HepG2 (cell line): ENCODE measurements at regions not wholly inside any gene's neighbourhood (a gene's known extent, or its start where the extent isn't known, plus 50 kb on each side); places are given as distances from the start of the nearest gene placed in this dataset.

Experiments
- ATAC-seq: fragments of 200-7000 bp; cut with Tn5 transposase; 3 replicates; pipeline ENCODE4 v1.9.1; 2020; ENCODE audit warnings: mild to moderate bottlenecking, moderate library complexity
- BruUV-seq: library from RNA; stranded (reverse); fragments of 400-500 nt; replicated peaks from 2 replicates; lab custom pipeline; 2021; lab: Mats Ljungman, UMichigan
- CTCF ChIA-PET: fragments of 300-600 bp; formaldehyde crosslinking; extraction: SDS; loops from one replicate; lab custom pipeline; 2021; ENCODE audit warnings: low total read pairs, inconsistent platforms, low intra/inter-chr PET ratio; lab: Yijun Ruan, JAX
- POLR2A ChIA-PET: fragments of 350-600 bp; sonication (Branson Sonifier 250); formaldehyde crosslinking; loops from one replicate; lab custom pipeline; 2020; ENCODE audit warnings: antibody characterized with exemption, inconsistent platforms; lab: Yijun Ruan, JAX
- DNase-seq: peaks from one replicate; pipeline ENCODE4 v3.0.0-alpha.2; 2015; ENCODE audit warnings: low spot score
- FAIRE-seq: peaks from 3 replicates; lab custom pipeline; 2011; peaks lifted over from hg19 to GRCh38; lab: Jason Lieb, UNC
- H2AFZ ChIP-seq: one replicate; pipeline ENCODE4 v1.6.1; 2011; ENCODE audit warnings: low read length, inconsistent platforms
- H3K27ac ChIP-seq: fragments of 300-600 bp; 3 replicates; pipeline ENCODE4 v1.8.0; 2011; ENCODE audit warnings: mixed run types, mild to moderate bottlenecking, mixed read lengths, low read length, inconsistent platforms; ENCODE audit not compliant: insufficient read depth; ENCODE audit errors: extremely low read length
- H3K27me3 ChIP-seq, 2 experiments: fragments of 200-600 bp in 1 of 2; 2 replicates in 1 of 2; 3 replicates in 1 of 2; pipeline versions ENCODE4 v1.6.0 to v1.8.0; 2011; ENCODE audit warnings: low read length in 2 of 2, mild to moderate bottlenecking in 2 of 2, moderate library complexity in 2 of 2, inconsistent platforms in 1 of 2; ENCODE audit not compliant: insufficient read depth in 2 of 2, control insufficient read depth in 1 of 2
- H3K36me3 ChIP-seq, 2 experiments: fragments of 200-600 bp in 1 of 2; replicated peaks in 1 of 2; 2 replicates in 1 of 2; 3 replicates in 1 of 2; pipeline versions ENCODE4 v1.5.1 to v1.8.0; 2011; ENCODE audit warnings: low read length in 2 of 2, inconsistent platforms in 1 of 2; ENCODE audit not compliant: insufficient read depth in 2 of 2, control insufficient read depth in 1 of 2
- H3K4me1 ChIP-seq: 2 replicates; pipeline ENCODE4 v1.5.1; 2012; ENCODE audit warnings: low read length, inconsistent platforms; ENCODE audit not compliant: insufficient read depth
- H3K4me2 ChIP-seq: 2 replicates; pipeline ENCODE4 v1.6.0; 2011; ENCODE audit warnings: low read depth, low read length, inconsistent platforms
- H3K4me3 ChIP-seq, 3 experiments: fragments of 200-600 bp in 1 of 3; sonication (generic), shearing (Covaris generic) in 1 of 3; replicated peaks in 1 of 3; 2 replicates each; pipeline ENCODE4 v1.5.1; 2011 to 2016; ENCODE audit warnings: low read length in 3 of 3, inconsistent platforms in 2 of 3, low read depth in 2 of 3, mild to moderate bottlenecking in 2 of 3, control low read depth in 1 of 3, mixed read lengths in 1 of 3; ENCODE audit not compliant: insufficient read depth in 1 of 3
- H3K79me2 ChIP-seq: one replicate; pipeline ENCODE4 v1.6.1; 2011; ENCODE audit warnings: low read length, inconsistent platforms; ENCODE audit not compliant: insufficient read depth
- H3K9ac ChIP-seq: 2 replicates; pipeline ENCODE4 v1.6.0; 2011; ENCODE audit warnings: mild to moderate bottlenecking, low read depth, low read length, inconsistent platforms; ENCODE audit not compliant: insufficient read depth
- H3K9me3 ChIP-seq: 2 replicates; pipeline ENCODE4 v1.5.1; 2012; ENCODE audit warnings: mild to moderate bottlenecking, low read length
- H4K20me1 ChIP-seq: 2 replicates; pipeline ENCODE4 v1.6.0; 2011; ENCODE audit warnings: inconsistent platforms, mild to moderate bottlenecking, low read length, moderate library complexity; ENCODE audit not compliant: insufficient read depth
- BORCS8-MEF2B ChIP-seq: sonication (generic); formaldehyde crosslinking; IDR thresholded peaks from 2 replicates; pipeline ENCODE4 v1.8.0; 2022; ENCODE audit warnings: mild to moderate bottlenecking, missing genetic modification reagents
- MAFF ChIP-seq: IDR thresholded peaks from 2 replicates; pipeline ENCODE4 v1.6.1; 2011; ENCODE audit warnings: low read depth, low read length, improper control_type of control experiment
- MAFK ChIP-seq, 2 experiments: IDR thresholded peaks in 1 of 2; conservative IDR thresholded peaks in 1 of 2; 2 replicates each; pipeline ENCODE4 v1.6.1; 2011; ENCODE audit warnings: improper control_type of control experiment in 2 of 2, low read length in 2 of 2
- TCF7 ChIP-seq: sonication (generic); IDR thresholded peaks from 2 replicates; pipeline ENCODE4 v1.6.1; 2016; ENCODE audit warnings: antibody characterized with exemption, low read depth
- YEATS2 ChIP-seq: sonication (generic); formaldehyde crosslinking; IDR thresholded peaks from 2 replicates; pipeline ENCODE4 v1.4.0; 2020; ENCODE audit warnings: missing genetic modification reagents, borderline replicate concordance
- ZFP90 ChIP-seq: sonication (generic); formaldehyde crosslinking; IDR thresholded peaks from 2 replicates; pipeline ENCODE4 v1.8.0; 2022; ENCODE audit warnings: missing genetic modification reagents, mild to moderate bottlenecking, inconsistent platforms, borderline replicate concordance
- ZNF354B ChIP-seq: sonication (generic); formaldehyde crosslinking; IDR thresholded peaks from 2 replicates; pipeline ENCODE4 v1.8.0; 2022; ENCODE audit warnings: mild to moderate bottlenecking, missing genetic modification reagents
- ZNF616 ChIP-seq: sonication (generic); formaldehyde crosslinking; IDR thresholded peaks from 2 replicates; pipeline ENCODE4 v1.5.0; 2020; ENCODE audit warnings: low read depth, mild to moderate bottlenecking, missing genetic modification reagents
- WGBS: methylation state at CpG from one replicate; pipeline ENCODE4 v1.1.6; 2017; ENCODE audit warnings: low lambda C conversion rate; 5-methylcytosine and 5-hydroxymethylcytosine counted together
- in situ Hi-C: cut with HindIII; loops from 2 replicates; pipeline ENCODE4 v1.10.0; 2017; ENCODE audit warnings: low pct_unique_long_range_greater_than_20kb; ENCODE audit not compliant: extremely low pct_ligation_motif_present
- intact Hi-C: fragments of 100-400 bp; cut with micrococcal nuclease; formaldehyde crosslinking; loops from one replicate; pipeline ENCODE4 v1.10.0; 2022; ENCODE audit not compliant: unreplicated experiment
- TF ChIP-seq, protein P1 (sequence below): sonication (generic); formaldehyde crosslinking; IDR thresholded peaks from 2 replicates; pipeline ENCODE4 v1.5.0; 2020; ENCODE audit warnings: mild to moderate bottlenecking, missing genetic modification reagents, borderline replicate concordance
- TF ChIP-seq, protein P2 (sequence below): IDR thresholded peaks from 2 replicates; pipeline ENCODE4 v1.6.1; 2016

DNA sequence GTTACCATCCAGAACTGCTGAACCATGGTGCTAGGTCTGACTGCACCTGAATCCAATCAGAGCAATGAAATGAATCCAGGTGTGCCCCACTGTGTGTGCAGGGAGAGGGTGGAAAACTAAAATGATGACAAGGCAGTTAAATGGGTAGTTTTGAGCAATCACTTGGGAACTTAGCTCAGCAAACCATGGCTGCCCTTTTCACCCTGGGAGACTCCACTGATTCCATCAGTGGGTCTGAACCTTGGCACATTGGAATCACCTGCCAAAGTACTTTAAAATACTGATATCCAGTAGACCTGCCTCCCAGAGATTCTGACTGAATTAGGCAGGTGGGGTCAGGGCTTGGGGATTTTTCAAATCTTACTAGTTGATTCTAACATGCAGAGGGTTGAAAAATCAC is 59.8 kb upstream of the USP3 start:
- peak; percentile 77 to 87 for TF ChIP-seq MAFK (conservative IDR thresholded peaks at IDR 0.05 in 1 of 2, IDR thresholded peaks at IDR 0.05 in 1 of 2; ENCODE audit: low read length in 2 of 2)
- TF ChIP-seq MAFF: peak; percentile 81
- TF ChIP-seq ZNF616: no peak
- no TSS peak for BruUV-seq
- Histone ChIP-seq H4K20me1 (no peaks in the 10 kb centered on the region), H3K27ac (no peak overlapping the region), H3K9me3 (no peaks in the 10 kb centered on the region), H3K4me3 (no peak overlapping the region), H2AFZ (no peak overlapping the region), H3K9ac (no peak overlapping the region), H3K36me3 (no peaks in the 10 kb centered on the region), H3K27me3 (peaks cover 1 to 15% of the 10 kb centered on the region in 2 experiments; a peak in 3 of 5 replicates), H3K4me2 (no peak overlapping the region), H3K79me2 (no peaks in the 10 kb centered on the region), H3K4me1 (peaks cover 9% of the 10 kb centered on the region)
- no peak for DNase-seq
- intact Hi-C loops: no loop called here
- ATAC-seq: no peak
- no peak for FAIRE-seq
- ChIA-PET POLR2A (no interaction called here), CTCF (no interaction called here)
- in situ Hi-C loops: no loop called here

DNA sequence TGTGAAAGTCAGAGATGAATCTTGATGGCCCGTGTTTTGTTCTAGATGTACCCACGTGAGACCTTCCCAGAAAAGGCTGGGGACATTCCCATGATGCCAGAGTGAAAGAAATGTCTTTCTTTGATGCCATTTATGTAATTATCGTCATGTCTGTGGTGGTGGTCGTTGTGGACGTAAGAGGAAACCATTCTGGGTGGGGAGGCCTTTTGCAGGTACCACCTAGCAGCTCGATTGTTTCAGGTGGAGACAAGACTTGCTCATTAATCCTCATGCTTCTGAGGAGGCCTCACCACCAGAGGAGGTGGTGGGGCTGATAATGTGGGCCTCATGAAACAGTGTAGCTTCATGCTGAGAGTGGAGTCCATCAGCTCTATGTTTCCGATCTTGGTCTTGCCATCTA is 58.1 kb upstream of the USP3 start:
- no peaks in the 10 kb centered on the region for H3K9me3 ChIP-seq
- no peaks in the 10 kb centered on the region for H3K36me3 ChIP-seq
- H4K20me1 ChIP-seq: no peaks in the 10 kb centered on the region
- intact Hi-C loops (no loop called here), in situ Hi-C loops (no loop called here)
- H3K9ac ChIP-seq: no peak overlapping the region
- H3K4me2 ChIP-seq: no peak overlapping the region
- 21% methylated on average over 7 of the region's 7 CpGs for WGBS
- DNase-seq (no peak), FAIRE-seq (no peak), ATAC-seq (no peak)
- H3K79me2 ChIP-seq: no peaks in the 10 kb centered on the region
- H3K27ac ChIP-seq: no peak overlapping the region
- H2AFZ ChIP-seq: no peak overlapping the region
- peaks cover 1 to 4% of the 10 kb centered on the region in 2 experiments; a peak in 2 of 5 replicates for H3K27me3 ChIP-seq
- no TSS peak for BruUV-seq
- peaks cover 23% of the 10 kb centered on the region for H3K4me1 ChIP-seq
- CTCF ChIA-PET: no interaction called here
- H3K4me3 ChIP-seq: no peak overlapping the region
- POLR2A ChIA-PET: no interaction called here
- TF ChIP-seq YEATS2 (CRISPR knock-in tag): no peak
- TF ChIP-seq BORCS8-MEF2B (CRISPR knock-in tag): no peak
- TF ChIP-seq, protein P1, sequence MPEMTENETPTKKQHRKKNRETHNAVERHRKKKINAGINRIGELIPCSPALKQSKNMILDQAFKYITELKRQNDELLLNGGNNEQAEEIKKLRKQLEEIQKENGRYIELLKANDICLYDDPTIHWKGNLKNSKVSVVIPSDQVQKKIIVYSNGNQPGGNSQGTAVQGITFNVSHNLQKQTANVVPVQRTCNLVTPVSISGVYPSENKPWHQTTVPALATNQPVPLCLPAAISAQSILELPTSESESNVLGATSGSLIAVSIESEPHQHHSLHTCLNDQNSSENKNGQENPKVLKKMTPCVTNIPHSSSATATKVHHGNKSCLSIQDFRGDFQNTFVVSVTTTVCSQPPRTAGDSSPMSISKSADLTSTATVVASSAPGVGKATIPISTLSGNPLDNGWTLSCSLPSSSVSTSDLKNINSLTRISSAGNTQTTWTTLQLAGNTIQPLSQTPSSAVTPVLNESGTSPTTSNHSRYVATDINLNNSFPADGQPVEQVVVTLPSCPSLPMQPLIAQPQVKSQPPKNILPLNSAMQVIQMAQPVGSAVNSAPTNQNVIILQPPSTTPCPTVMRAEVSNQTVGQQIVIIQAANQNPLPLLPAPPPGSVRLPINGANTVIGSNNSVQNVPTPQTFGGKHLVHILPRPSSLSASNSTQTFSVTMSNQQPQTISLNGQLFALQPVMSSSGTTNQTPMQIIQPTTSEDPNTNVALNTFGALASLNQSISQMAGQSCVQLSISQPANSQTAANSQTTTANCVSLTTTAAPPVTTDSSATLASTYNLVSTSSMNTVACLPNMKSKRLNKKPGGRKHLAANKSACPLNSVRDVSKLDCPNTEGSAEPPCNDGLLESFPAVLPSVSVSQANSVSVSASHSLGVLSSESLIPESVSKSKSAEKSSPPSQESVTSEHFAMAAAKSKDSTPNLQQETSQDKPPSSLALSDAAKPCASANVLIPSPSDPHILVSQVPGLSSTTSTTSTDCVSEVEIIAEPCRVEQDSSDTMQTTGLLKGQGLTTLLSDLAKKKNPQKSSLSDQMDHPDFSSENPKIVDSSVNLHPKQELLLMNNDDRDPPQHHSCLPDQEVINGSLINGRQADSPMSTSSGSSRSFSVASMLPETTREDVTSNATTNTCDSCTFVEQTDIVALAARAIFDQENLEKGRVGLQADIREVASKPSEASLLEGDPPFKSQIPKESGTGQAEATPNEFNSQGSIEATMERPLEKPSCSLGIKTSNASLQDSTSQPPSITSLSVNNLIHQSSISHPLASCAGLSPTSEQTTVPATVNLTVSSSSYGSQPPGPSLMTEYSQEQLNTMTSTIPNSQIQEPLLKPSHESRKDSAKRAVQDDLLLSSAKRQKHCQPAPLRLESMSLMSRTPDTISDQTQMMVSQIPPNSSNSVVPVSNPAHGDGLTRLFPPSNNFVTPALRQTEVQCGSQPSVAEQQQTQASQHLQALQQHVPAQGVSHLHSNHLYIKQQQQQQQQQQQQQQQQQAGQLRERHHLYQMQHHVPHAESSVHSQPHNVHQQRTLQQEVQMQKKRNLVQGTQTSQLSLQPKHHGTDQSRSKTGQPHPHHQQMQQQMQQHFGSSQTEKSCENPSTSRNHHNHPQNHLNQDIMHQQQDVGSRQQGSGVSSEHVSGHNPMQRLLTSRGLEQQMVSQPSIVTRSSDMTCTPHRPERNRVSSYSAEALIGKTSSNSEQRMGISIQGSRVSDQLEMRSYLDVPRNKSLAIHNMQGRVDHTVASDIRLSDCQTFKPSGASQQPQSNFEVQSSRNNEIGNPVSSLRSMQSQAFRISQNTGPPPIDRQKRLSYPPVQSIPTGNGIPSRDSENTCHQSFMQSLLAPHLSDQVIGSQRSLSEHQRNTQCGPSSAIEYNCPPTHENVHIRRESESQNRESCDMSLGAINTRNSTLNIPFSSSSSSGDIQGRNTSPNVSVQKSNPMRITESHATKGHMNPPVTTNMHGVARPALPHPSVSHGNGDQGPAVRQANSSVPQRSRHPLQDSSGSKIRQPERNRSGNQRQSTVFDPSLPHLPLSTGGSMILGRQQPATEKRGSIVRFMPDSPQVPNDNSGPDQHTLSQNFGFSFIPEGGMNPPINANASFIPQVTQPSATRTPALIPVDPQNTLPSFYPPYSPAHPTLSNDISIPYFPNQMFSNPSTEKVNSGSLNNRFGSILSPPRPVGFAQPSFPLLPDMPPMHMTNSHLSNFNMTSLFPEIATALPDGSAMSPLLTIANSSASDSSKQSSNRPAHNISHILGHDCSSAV: no peak
- TF ChIP-seq, protein P2, sequence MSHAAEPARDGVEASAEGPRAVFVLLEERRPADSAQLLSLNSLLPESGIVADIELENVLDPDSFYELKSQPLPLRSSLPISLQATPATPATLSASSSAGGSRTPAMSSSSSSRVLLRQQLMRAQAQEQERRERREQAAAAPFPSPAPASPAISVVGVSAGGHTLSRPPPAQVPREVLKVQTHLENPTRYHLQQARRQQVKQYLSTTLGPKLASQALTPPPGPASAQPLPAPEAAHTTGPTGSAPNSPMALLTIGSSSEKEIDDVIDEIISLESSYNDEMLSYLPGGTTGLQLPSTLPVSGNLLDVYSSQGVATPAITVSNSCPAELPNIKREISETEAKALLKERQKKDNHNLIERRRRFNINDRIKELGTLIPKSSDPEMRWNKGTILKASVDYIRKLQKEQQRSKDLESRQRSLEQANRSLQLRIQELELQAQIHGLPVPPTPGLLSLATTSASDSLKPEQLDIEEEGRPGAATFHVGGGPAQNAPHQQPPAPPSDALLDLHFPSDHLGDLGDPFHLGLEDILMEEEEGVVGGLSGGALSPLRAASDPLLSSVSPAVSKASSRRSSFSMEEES (CRISPR knock-in tag): no peak
- no peak for TF ChIP-seq ZFP90 (CRISPR knock-in tag)
- no peak for TF ChIP-seq TCF7
- TF ChIP-seq ZNF354B (CRISPR knock-in tag): no peak
